HL-60 (cell line): ENCODE measurements at regions not wholly inside any gene's neighbourhood (a gene's known extent, or its start where the extent isn't known, plus 50 kb on each side); places are given as distances from the start of the nearest gene placed in this dataset.
"Not testable (repeated sequence)": the region's sequence is repeated elsewhere in the genome, so short reads cannot be mapped to it uniquely, and the experiment has no call there.

Experiments used
- CTCF ChIP-seq: IDR thresholded peaks from one replicate; pipeline ENCODE4 v1.5.1; 2011; ENCODE audit warnings: low read length, control low read depth, inconsistent platforms; ENCODE audit not compliant: insufficient read depth
- GABPA ChIP-seq: IDR thresholded peaks from 2 replicates; pipeline ENCODE4 v1.6.1; 2012; ENCODE audit warnings: low read depth
- POLR2AphosphoS5 ChIP-seq: IDR thresholded peaks from 2 replicates; pipeline ENCODE4 v1.6.1; 2012; ENCODE audit warnings: low read depth
- SPI1 ChIP-seq: IDR thresholded peaks from 2 replicates; pipeline ENCODE4 v1.6.1; 2012; ENCODE audit warnings: low read depth, mild to moderate bottlenecking, borderline replicate concordance
- TF ChIP-seq, protein P1 (sequence below): IDR thresholded peaks from 2 replicates; pipeline ENCODE4 v1.6.1; 2012; ENCODE audit warnings: low read depth; ENCODE audit not compliant: insufficient replicate concordance

DNA sequence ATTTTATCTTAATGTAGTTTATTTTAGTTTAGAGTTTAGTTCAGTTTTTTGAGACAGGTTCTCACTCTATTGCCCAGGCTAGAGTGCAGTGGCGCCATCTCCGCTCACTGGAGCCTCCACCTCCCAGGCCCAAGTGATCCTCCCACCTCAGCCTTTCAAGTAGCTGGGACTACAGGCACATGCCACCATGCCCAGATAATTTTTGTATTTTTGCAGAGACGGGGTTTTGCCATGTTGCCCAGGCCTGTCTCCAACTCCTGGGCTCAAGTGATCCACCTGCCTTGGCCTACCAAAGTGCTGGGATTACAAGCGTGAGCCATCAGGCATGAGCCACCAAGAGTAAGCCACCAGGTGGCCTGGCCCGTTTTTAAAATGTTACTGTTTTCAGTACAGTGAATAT, 2058.4 kb downstream of the MRPL39 start:
- TF ChIP-seq CTCF, POLR2AphosphoS5, GABPA, SPI1: not testable (repeated sequence)
- TF ChIP-seq, protein P1, sequence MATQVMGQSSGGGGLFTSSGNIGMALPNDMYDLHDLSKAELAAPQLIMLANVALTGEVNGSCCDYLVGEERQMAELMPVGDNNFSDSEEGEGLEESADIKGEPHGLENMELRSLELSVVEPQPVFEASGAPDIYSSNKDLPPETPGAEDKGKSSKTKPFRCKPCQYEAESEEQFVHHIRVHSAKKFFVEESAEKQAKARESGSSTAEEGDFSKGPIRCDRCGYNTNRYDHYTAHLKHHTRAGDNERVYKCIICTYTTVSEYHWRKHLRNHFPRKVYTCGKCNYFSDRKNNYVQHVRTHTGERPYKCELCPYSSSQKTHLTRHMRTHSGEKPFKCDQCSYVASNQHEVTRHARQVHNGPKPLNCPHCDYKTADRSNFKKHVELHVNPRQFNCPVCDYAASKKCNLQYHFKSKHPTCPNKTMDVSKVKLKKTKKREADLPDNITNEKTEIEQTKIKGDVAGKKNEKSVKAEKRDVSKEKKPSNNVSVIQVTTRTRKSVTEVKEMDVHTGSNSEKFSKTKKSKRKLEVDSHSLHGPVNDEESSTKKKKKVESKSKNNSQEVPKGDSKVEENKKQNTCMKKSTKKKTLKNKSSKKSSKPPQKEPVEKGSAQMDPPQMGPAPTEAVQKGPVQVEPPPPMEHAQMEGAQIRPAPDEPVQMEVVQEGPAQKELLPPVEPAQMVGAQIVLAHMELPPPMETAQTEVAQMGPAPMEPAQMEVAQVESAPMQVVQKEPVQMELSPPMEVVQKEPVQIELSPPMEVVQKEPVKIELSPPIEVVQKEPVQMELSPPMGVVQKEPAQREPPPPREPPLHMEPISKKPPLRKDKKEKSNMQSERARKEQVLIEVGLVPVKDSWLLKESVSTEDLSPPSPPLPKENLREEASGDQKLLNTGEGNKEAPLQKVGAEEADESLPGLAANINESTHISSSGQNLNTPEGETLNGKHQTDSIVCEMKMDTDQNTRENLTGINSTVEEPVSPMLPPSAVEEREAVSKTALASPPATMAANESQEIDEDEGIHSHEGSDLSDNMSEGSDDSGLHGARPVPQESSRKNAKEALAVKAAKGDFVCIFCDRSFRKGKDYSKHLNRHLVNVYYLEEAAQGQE = not testable (repeated sequence)
